ENCODE measurements at regions not wholly inside any gene's neighbourhood (a gene's known extent, or its start where the extent isn't known, plus 50 kb on each side); places are given as distances from the start of the nearest gene placed in this dataset.

- CTCF ChIA-PET = interaction anchor here (0.6 kb wide), 1 partner anchor 1021 kb away, joined by 3 read pairs; no protein-coding TSS in a partner anchor
- no peak overlapping the region for H3K4me3 ChIP-seq
These were observed 190.2 kb upstream of the COPS8 start for GRCh38 chr2:236895497-236895896.

DNA sequence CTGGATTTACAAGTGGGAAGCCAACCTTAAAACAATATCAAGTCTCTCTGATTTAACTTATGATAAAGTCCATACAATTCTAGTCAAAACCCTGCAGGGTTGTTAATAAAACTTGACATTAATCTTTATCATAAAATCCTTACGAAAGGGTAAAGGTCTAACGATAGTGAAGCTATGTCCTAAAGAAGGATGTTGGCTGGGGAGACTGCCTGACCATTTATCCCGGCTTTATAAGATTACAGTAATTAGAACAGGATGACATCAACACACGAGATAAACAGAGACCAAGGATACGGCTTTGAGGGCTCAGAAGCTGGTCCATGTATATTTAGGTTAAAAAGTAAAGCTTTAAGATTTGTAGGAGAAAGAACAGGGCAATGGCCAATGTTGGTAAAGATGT lies 189.0 kb upstream of the COPS8 start:
- Histone ChIP-seq H3K9me3 (ENCODE audit: insufficient read depth, low read depth) (no peaks in the 10 kb centered on the region), H3K4me3 (no peak overlapping the region), H3K79me2 (ENCODE audit: low read depth) (no peaks in the 10 kb centered on the region), H3K36me3 (ENCODE audit: low read depth) (no peaks in the 10 kb centered on the region), H3K4me1 (replicated peaks; ENCODE audit: insufficient read depth) (no peaks in the 10 kb centered on the region), H4K20me1 (ENCODE audit: insufficient read depth) (no peaks in the 10 kb centered on the region), H3K9me2 (ENCODE audit: insufficient read depth) (no peaks in the 10 kb centered on the region), H2AFZ (no peak overlapping the region), H3K27ac (no peak overlapping the region), H3K27me3 (ENCODE audit: insufficient read depth, low read depth) (peaks cover 31% of the 10 kb centered on the region), H3K4me2 (no peak overlapping the region), H3F3A (ENCODE audit: insufficient read depth, low read depth) (no peaks in the 10 kb centered on the region)
- intact Hi-C loops (cut with micrococcal nuclease; ENCODE audit: unreplicated experiment) = no loop called here
- POLR2A ChIA-PET (ENCODE audit: unreplicated experiment) = no interaction called here
- no peak for DNase-seq
- CTCF ChIA-PET = no interaction called here
- BruUV-seq (replicated peaks) = no TSS peak
- no peak for TF ChIP-seq EZH2 (IDR thresholded peaks at IDR 0.05; ENCODE audit: low read depth)
- TF ChIP-seq, protein P1, sequence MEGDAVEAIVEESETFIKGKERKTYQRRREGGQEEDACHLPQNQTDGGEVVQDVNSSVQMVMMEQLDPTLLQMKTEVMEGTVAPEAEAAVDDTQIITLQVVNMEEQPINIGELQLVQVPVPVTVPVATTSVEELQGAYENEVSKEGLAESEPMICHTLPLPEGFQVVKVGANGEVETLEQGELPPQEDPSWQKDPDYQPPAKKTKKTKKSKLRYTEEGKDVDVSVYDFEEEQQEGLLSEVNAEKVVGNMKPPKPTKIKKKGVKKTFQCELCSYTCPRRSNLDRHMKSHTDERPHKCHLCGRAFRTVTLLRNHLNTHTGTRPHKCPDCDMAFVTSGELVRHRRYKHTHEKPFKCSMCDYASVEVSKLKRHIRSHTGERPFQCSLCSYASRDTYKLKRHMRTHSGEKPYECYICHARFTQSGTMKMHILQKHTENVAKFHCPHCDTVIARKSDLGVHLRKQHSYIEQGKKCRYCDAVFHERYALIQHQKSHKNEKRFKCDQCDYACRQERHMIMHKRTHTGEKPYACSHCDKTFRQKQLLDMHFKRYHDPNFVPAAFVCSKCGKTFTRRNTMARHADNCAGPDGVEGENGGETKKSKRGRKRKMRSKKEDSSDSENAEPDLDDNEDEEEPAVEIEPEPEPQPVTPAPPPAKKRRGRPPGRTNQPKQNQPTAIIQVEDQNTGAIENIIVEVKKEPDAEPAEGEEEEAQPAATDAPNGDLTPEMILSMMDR (conservative IDR thresholded peaks at IDR 0.05) = no peak

More at GRCh38 chr2:236895497-236895896, 190.2 kb upstream of the COPS8 start:
- Histone ChIP-seq H3K4me2 (no peak overlapping the region), H2AFZ (no peak overlapping the region), H3K9me2 (ENCODE audit: insufficient read depth) (no peaks in the 10 kb centered on the region), H3K4me1 (replicated peaks; ENCODE audit: insufficient read depth) (no peaks in the 10 kb centered on the region), H4K20me1 (ENCODE audit: insufficient read depth) (no peaks in the 10 kb centered on the region), H3K27ac (no peak overlapping the region), H3F3A (ENCODE audit: insufficient read depth, low read depth) (no peaks in the 10 kb centered on the region), H3K27me3 (ENCODE audit: insufficient read depth, low read depth) (peaks cover 19% of the 10 kb centered on the region), H3K36me3 (ENCODE audit: low read depth) (no peaks in the 10 kb centered on the region), H3K79me2 (ENCODE audit: low read depth) (no peaks in the 10 kb centered on the region), H3K9me3 (ENCODE audit: insufficient read depth, low read depth) (no peaks in the 10 kb centered on the region)
- no TSS peak for BruUV-seq (replicated peaks)
- POLR2A ChIA-PET (ENCODE audit: unreplicated experiment) = no interaction called here
- no peak for DNase-seq
- intact Hi-C loops (cut with micrococcal nuclease; ENCODE audit: unreplicated experiment) = no loop called here
- TF ChIP-seq, protein P1 (conservative IDR thresholded peaks at IDR 0.05) = no peak
- no peak for TF ChIP-seq EZH2 (IDR thresholded peaks at IDR 0.05; ENCODE audit: low read depth)

DNA sequence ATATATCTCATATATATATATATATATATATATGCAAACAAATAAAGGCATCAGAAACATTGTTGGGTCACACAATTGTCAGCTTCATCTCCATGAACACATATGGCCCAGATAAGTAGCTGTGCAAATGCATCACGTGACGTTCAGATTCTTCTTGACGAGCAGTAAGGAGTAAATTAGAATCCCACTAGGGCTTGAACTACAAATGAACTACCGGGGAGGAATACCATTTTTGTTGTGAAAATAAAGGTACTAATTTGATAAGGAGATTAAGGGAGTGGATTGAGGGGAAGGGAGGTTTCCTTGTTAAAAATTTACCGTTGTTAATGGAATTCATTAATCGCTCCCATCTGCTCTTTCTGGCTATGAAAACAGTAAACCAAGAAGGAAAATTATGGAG lies 186.5 kb upstream of the COPS8 start:
- H2AFZ ChIP-seq = no peak overlapping the region
- no peaks in the 10 kb centered on the region for H4K20me1 ChIP-seq (ENCODE audit: insufficient read depth)
- intact Hi-C loops (cut with micrococcal nuclease; ENCODE audit: unreplicated experiment) = no loop called here
- BruUV-seq (replicated peaks) = no TSS peak
- H3F3A ChIP-seq (ENCODE audit: insufficient read depth, low read depth) = no peaks in the 10 kb centered on the region
- no peaks in the 10 kb centered on the region for H3K9me3 ChIP-seq (ENCODE audit: insufficient read depth, low read depth)
- no peak overlapping the region for H3K4me3 ChIP-seq
- H3K79me2 ChIP-seq (ENCODE audit: low read depth) = no peaks in the 10 kb centered on the region
- no peaks in the 10 kb centered on the region for H3K9me2 ChIP-seq (ENCODE audit: insufficient read depth)
- H3K4me1 ChIP-seq (replicated peaks; ENCODE audit: insufficient read depth) = no peaks in the 10 kb centered on the region
- no peak for TF ChIP-seq EZH2 (IDR thresholded peaks at IDR 0.05; ENCODE audit: low read depth)
- TF ChIP-seq, protein P1 (conservative IDR thresholded peaks at IDR 0.05) = no peak
- POLR2A ChIA-PET (ENCODE audit: unreplicated experiment) = no interaction called here
- DNase-seq = no peak
- no peak overlapping the region for H3K4me2 ChIP-seq
- H3K36me3 ChIP-seq (ENCODE audit: low read depth) = no peaks in the 10 kb centered on the region
- CTCF ChIA-PET = no interaction called here
- no peak overlapping the region for H3K27ac ChIP-seq
- peaks cover 52% of the 10 kb centered on the region for H3K27me3 ChIP-seq (ENCODE audit: insufficient read depth, low read depth)
